Tongue (tissue), 1 donor: ENCODE measurements at regions not wholly inside any gene's neighbourhood (a gene's known extent, or its start where the extent isn't known, plus 50 kb on each side); places are given as distances from the start of the nearest gene placed in this dataset.
A peak's percentile ranks its signal among the peaks of the same experiment; 100 is the strongest.
"Not testable (repeated sequence)": the region's sequence is repeated elsewhere in the genome, so short reads cannot be mapped to it uniquely, and the experiment has no call there.

Experiments
- DNase-seq: peaks from one replicate; pipeline ENCODE4 v3.0.0-alpha.2; 2015

DNA sequence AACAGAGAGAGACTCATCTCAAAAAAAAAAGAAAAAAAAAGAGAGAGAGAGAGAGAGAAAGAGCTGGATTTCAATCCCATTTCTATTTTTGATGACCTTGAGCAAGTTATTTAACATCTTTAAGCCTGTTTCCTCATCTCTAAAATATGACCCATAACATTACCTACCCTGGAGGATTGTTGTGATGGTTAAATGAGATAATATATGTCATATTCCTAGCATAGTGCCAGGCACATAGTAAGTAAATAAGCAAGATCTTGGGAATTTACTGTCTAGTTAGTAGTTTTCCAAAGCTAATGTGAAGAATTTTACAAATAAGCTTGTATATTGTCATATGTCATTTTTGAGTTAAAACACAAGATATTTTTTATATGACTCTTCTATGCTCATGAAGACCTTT lies 236.5 kb downstream of the PHLDA1 start:
- DNase-seq: no peak

DNA sequence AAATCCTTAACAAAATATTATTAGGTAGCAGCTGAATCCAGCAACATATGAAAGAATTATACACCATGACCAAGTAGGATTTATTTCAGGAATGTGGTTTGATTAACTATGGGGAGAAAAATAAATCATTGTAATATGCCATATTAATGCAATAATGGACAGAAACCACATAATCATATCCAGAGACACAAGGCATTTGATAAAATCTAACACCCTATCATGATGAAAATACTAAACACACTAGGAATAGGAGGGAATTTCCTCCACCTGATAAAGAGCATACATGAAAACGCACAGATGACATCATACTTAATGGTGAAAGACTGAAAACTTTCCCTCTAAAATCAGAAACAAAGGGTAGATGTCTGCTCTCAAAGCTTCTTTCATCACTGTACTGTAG lies 238.9 kb downstream of the PHLDA1 start:
- no peak for DNase-seq

DNA sequence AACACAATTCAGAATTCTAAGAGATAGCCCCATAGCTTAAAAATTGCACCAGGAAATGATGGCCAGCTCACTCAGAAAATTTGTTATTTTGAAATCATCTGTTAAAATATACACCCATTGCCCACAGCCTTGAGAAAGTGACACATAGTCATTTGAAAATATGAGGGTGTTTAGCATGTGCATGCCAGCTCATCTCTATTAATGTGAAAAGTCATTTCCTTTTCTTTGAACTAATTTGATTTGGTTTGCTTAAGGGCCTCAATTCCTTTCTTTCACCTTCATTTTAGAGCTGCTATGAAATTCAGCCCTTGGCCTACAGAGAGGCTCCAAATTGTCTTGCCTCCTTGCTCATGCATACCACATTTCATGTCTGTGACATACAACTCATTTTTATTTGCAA lies 241.4 kb downstream of the PHLDA1 start:
- no peak for DNase-seq

DNA sequence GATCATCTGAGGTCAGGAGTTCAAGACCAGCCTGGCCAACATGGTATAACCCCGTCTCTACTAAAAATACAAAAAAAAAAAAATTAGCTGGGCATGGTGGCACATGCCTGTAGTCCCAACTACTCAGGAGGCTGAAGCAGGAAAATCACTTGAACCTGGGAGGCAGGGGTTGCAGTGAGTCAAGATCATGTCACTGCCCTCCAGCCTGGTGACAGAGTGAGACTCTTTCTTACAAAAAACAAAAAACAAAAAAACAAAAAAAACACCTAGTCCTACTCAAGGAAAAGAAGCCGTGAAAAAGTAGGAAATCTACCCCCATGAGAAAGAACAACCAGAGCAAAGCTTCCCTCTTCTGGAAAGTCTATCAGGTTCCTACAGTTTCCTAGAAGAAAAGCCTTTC lies 244.4 kb downstream of the PHLDA1 start:
- DNase-seq: not testable (repeated sequence)

DNA sequence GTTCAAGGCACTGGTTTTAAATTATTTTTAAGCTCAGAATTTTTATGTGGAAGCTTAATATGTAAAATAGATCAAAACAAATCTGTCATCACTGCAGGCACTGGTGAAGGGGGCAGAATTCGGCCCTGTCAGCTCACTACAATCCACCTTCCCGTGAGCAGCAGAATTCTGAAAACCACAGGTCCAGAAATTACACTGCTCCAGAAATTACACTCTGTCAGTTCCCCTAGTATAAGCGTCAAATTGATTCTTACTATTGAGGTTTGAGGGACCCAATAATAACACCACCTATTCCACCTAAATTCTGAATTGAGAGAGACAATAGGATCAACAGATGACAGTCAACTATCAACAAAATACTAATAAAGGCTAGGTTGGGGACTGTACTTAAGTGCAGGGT lies 245.5 kb downstream of the PHLDA1 start:
- no peak for DNase-seq

DNA sequence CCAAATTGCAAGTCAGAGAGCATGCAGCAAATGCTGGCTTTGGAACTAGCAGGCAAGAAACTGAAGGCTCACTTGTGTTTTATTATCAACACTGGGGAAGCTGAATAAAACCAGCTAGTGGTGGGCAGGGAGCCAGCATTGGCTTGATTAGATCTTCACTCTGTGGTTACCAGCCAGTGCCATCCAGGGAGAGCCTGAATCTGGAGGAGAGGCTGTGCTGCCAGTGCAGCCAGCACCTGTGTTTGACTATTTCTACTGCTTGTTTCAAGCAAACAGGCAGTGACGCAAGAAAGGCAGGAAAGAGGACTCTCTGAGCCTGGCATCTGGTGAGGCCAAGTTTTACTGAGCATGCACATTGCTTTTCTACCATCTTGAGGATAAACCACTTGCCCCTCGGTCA lies 247.0 kb downstream of the PHLDA1 start:
- peak; percentile 55 for DNase-seq

DNA sequence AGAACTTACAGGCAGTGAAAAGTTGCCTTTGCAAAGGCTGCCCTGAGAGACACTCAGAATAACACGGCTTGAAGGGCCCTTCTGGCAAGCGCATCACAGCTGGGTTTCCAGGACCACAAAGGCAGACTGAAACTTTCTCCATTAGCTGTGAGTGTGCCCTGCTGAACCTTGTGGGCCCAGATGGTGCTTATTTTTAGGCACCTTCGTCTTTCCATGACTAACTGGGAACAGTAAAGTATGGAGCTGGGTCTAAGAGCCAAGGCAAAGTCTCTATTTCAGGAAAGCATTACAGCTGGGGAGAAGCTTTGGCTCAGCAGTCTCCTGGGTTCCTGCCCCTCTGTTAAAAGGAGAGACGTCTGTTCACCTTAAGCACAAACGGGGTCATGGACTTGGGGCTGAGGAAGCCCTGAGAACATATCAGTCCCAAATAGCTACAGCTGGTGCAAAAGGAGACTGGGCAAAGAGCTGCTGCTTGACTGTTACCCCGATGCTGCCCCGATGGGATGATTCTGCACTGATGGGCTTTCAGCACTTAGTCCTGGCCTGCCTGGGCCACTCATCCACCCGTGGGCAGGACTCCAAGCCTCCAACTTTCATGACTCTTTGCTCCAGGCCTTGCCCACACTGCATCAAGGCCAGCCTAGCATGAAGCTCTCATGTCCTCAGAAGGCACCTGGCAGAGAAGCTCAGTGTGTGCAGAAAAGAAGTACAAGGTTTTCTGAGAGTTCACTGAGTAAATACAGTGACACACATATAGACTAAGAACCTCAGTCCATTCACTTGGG lies 248.3 kb downstream of the PHLDA1 start:
- no peak for DNase-seq

DNA sequence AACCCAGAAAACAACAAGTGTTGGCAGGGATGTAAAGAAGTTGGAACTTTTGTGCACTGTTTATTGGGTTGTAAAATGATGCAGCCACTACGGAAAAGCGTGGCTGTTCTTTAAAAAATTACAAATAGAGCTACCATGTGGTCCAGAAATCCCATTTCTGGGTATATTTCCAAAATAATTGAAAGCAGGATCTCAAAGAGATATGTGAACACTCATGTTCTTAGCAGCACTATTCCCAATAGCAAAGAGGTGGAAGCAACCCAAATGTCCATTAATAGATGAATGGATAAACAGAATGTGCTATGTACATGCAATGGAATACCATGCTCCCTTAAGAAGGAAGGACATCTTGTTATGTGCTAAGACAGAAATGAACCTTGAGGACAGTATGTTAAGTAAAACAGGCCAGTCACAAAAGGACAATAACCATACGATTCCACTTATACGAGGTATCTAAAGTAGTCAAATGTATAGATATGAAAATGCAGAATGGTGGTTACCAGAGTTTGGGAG lies 249.5 kb downstream of the PHLDA1 start:
- DNase-seq: no peak

DNA sequence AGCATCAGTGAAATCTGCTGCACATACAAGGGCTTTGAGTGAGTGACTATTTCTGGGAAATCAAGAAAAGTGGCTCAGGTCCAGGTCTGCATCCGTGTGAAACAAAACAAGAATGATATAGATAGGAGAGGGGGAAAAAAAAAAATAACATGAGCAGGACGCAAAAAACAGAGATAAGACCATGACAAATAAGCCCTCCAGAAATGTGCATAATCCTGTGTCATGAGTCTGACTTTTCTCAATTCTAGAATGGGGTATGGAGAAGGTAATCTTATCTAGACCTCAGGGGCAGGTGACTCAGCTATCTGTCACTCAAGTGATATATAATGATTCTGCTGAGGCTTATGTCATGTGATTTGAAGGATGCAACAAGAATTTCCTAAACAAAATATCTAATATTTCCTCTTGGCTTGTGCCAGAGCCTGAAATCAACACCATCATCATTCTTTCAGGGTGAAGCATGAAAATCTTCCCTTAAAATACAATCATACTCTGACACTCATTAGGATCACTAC lies 250.0 kb downstream of the PHLDA1 start:
- DNase-seq: no peak

DNA sequence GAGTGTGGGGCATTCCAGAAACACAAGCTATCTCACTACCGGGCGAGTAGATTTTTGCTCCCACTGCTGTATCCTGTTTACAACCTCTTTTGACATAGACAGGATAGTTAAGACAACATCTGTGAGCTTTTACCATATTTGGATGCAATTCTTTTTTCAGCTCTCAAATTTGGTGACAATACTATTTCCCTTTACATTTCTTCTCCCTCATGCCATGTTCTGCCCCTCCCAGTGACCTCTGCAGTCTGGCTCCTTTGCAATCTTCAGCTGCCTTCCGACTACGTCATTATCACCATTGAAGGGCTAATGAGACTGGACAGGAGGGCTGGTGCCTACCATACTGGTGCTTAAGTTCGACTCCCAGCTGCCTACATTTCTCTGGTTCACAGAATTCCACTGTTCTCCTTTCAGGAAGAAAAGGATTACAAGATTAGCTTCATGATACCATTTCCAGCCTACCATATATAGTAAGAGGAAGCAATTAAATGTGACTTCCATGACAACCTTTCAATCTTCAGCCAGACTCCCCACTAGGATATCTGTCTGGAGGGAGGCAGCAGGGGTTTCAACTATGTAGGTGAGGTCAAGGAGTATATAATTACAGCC lies 251.6 kb downstream of the PHLDA1 start:
- DNase-seq: no peak

DNA sequence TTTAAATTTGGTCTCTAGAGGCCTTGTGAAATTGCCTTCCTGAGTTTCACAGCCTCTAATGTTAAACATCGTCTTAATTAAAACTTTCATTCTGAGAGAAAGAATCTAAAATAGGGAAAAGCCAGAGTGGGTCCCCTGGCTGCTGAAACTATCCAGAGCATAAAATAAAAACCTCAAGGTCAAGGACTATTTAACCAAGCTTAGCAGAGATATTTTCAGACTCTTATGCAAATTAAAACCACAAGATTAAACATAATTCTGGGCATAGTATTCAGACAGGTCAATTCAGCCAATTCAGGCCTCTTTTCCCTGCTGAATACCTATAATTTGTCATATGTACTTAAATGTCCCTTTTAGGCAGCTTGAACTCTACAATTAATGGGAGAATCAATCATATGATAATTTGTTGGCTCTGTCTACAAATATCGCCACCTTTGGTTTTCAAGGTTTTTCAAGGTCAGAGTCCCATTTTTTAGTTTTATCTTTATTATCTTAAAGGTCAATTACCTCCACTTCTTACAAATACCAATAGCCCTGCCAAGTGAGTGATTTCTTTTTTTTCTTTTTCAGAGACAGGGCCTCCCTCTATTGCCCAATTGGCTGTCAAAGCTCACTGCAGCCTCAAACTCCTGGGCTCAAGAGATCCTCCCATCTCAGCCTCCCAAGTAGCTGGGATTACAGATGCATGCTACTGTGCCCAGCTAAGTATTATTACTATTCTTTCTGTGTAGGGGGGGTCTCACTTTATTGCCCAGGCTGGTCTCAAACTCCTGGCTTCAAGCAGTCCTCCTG lies 257.1 kb downstream of the PHLDA1 start:
- no peak for DNase-seq

DNA sequence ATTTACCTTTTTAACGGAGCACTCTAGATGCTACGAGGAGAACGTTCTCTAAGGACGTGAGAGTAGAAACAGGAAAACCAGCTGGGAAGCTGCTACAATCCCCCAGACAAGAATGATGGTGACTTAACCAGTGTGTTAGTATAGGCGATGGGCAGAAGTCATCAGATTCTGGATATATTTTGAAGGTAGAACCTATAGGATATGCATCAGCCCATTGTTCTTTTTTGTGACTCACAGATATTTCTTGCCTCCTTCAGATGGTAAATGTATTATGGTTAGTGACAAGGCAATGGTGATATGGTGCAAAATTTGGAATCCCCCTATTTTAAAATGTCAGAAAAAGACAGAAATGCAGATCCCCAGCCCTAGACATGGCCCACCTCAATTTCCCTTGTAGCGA lies 258.2 kb downstream of the PHLDA1 start:
- no peak for DNase-seq

DNA sequence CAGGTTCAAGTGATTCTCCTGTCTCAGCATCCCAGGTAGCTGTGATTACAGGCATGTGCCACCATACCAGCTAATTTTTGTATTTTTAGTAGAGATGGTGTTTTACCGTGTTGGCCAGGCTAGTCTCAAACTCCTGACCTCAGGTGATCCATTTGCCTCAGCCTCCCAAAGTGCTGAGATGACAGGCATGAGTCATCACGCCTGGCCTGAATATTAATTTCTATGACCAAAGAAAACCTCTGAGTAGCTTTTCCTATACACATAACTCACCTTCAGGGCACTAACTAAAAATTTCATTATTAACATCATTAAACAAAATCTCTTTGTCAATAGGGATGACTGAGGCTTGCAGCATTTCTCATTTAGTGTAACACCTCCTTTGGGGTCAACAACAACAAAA lies 259.6 kb upstream of the KRR1 start:
- DNase-seq: no peak

DNA sequence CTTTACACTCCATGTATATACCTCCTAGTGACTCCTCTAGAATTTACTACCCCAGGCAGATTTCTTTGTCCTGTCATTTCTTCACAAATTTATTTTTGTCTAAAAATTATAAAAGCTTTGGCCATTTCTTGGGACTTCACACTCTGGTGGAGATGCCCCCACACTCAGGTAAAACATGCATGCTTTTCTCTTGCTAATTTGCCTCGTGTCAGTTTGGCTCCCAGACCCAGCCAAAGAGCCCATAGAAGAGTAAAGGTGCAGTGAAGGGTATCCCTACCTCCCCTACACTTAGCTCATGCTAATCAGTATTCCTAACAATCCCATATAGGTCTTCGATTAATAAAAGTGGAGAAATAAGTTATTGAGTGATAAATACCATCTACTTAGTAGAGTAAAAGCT lies 256.5 kb upstream of the KRR1 start:
- no peak for DNase-seq

DNA sequence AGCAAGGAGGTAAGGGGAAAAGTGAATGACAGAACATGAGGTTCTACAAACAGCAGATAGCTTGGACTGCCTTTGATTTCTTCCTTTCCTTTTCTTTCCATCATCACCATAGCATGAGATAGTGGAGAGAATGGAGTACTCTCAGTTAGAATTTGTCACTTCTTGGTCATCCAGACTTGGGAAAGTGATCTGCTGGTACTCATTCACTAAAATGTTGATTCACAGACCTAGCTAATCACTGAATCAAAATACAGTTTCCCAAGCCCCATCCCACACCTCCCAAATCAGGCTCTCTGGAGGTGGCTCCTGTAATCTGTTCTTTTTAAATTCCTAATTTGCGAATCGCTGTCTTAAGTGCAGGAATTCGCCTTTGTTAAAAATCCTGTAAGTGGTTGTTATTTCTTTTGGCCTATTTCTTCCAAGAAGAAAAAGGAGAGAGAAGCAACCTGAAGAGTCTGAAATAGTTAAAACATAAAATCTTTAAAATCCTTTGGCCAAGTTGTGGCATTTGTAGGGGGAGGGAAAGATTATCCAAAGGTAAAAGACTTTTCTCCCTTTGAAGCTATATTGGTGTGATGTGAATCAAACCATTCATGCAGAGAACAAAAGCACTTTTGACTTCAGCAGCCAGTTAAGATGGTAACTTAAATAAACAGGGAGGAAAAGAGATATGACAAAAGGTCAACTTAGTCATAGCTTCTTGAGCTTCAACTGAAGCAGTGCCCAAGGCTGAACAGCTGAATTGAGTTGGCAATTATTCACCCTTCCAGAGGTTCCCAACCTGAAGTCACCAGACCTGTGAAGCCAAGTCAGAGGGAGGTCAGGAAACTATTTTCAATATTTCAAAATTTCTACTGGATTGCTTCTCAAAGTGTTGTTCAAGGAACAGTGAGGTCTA lies 255.1 kb upstream of the KRR1 start:
- no peak for DNase-seq

DNA sequence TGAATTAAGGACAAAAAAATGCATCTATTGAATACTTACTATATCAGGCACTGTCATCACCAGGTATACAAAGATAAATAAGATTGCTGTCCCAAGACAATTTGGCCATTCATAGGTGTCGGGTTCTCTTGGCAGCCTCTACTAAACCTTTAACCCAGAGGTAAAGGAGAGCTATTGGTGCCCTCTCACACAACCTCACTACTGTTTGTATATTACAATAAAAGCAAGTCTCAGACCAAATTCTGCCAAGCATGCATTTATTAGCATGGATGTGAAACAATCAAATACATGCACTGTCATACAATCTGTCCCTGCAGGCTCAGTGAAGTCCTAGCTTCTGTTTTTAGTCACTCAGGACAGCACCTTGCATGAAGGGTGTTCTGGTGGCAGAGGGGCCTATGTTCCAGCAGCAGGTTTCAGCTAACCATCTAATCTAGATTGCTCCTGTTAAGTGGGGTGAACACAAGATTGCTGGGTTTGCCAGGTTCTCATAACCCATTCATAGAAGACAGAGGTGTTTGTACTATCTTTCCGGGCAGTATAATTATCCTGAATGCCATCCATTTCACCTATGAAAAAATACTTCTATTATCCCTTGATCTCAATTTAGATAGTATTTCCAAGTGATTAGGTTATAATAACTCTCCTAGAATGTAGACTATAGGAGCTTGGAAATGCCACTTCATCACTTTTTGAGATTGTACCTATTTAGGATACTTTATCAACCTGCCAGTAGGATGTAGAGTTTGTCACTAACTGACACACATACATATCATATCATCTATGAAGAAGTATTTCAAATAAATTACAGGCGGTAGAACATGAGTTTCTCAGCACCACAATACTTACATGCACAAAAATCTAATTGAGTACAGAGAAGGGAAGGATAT lies 254.0 kb upstream of the KRR1 start:
- no peak for DNase-seq

DNA sequence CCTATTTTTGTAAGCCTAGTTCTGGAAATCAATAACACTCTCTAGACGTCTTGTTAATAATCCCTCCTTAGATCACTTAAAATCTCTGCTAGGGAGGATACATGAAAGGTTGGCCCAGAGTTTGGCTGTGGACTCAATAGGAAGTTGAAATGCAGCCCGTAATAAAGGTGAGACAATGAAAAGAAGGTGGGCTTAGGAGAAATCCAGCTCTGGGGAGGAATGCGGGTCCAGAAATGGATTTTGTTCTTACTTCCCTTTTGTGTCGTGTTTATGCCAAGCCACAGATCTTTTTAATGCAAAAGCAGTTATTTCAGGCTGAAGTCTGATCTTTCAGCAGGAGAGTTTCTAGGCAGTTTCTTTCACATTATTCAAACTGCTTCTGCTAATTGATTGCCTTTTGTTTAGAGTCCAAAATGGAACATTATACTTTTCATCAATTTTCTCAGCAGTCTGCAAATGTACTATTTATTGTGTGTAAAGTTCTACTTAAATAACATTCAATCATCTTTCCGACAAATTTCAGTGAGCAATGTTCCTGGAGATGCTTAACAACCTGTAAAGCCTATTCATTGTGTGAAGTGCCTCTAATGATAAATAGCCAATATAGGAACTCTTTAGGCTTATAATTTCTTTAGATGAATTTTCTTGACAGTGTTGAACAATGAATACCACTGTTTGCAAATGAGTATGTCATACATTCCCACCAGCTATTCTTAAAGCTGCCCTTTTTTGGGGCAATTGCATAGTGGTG lies 252.9 kb upstream of the KRR1 start:
- DNase-seq: no peak

DNA sequence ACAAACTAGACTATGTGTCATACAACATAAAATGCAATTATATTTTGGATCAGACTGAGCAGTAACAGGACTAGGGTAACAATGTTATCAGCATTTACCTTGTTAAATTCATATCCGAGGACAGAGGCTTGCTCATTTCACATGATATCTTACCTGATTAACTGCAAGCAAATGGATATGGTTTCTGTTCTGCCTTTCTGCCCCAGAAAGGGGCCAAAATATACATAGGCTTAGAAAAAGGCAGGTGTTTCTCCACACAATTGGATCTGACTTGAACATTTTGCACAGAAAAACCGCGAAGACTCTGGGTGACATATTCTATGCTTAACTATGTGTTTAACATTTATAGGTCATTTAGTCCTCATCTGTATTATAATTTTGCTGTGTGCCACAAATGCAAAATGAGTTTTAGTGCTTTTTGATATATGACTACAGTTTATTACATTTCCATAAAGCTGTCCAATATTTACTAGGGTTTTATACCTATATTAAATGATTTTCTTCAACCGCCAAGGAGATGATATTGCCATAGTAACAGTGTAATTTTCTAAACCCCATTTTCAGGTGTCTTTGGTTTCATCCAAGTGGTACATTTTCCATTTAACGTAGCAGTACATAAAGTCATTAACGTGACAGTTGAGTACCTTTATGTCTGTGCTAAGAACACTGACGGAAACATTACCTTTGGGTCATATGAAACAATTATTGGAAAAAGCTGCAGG lies 249.3 kb upstream of the KRR1 start:
- DNase-seq: no peak

DNA sequence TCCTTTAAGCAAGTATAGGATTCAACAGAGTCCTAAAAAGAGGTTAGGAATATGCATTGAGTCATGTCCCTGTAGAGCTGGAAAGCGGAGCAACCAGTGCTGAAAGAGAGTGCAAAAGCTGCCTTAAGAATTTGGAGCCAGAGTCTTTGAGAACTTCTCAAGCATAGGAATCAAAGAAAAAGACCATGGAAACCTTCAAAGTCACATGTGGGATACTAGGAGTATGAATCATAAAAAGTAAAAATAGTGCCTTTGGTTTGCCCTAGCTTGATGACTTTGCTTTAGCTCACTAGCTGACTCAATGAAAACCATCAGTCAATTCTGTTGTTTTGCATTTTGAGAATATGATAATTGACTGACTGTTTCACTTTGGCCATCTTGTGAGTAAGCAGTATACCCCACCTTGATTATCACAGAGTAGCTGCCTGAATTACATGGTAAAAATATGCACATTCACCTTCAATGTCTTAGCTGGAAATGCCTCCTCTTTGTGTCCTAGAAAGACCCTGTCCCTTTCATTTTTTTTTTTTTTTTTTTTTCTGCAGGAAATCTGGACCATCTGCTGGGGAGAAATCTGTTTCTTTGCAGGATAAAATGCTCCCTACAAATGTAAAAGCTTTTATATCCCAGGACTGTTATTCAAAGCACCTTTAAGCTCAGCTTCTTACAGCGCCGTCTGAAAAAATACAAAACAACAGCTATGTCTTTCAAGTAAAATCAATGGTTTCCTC lies 248.6 kb upstream of the KRR1 start:
- no peak for DNase-seq
